ENCODE measurements at regions not wholly inside any gene's neighbourhood (a gene's known extent, or its start where the extent isn't known, plus 50 kb on each side); places are given as distances from the start of the nearest gene placed in this dataset.

DNA sequence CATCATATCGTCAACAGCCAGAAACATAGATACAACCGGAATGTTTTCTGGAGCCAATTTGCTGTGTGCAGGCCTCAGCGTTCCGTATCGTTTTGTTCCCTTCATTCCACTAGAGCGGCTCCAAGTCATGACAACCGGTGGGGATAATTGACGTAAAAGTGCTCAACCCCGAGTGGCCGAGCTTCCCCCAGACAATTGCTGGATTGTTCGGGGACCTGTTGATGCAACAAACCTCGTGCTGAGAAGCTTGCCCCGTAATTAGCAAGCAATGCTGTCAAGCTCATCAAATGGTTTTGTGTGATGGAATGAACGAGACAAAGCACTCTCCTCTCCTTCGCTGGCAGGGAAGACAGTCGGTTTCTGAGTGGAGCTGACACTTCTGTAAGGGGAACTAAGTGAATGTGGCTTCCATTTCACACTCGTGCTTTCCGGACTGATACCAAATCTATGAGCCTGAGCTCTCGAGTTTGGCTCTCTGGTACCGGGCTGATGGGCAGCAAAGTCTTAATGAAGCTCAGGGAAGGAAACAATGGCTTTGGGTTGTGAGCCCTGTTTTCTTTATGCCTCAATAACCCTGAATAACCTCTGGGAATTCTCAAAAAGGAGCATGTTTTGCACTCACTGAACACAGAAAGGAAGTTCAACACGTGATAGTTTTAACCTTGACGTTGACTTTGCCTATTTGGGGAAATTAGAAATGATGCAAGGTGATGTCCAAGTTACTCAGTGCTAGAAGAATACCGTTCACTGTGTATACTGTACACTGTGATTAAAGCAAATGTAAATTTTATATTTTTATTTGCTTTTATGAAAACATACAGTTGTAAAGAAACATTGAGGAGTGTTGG lies 220.5 kb downstream of the BAMBI start (continued):
- 0 out of 2 replicates have a peak, but pooled peaks have one; percentile 20 for TF ChIP-seq MGA (IDR thresholded peaks at IDR 0.05)
- TF ChIP-seq, protein P1, sequence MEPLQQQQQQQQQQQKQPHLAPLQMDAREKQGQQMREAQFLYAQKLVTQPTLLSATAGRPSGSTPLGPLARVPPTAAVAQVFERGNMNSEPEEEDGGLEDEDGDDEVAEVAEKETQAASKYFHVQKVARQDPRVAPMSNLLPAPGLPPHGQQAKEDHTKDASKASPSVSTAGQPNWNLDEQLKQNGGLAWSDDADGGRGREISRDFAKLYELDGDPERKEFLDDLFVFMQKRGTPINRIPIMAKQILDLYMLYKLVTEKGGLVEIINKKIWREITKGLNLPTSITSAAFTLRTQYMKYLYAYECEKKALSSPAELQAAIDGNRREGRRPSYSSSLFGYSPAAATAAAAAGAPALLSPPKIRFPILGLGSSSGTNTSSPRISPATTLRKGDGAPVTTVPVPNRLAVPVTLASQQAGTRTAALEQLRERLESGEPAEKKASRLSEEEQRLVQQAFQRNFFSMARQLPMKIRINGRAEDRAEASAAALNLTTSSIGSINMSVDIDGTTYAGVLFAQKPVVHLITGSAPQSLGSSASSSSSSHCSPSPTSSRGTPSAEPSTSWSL (CRISPR knock-in tag; IDR thresholded peaks at IDR 0.05; ENCODE audit: borderline replicate concordance) = no peak
- TF ChIP-seq CEBPG (CRISPR knock-in tag; IDR thresholded peaks at IDR 0.05) = peak; percentile 16; the same call in 1 of the 2 replicates
- TF ChIP-seq CEBPG (tag; conservative IDR thresholded peaks at IDR 0.05 in 1 of 2, IDR thresholded peaks at IDR 0.05 in 1 of 2) = peak in 1 of 2 experiments; percentile 55; a peak in 2 of 4 replicates
- TF ChIP-seq TRIM24 (IDR thresholded peaks at IDR 0.05) = peak in 1 of 2 experiments; percentile 47; a peak in 1 of 4 replicates
- peak; percentile 86 for TF ChIP-seq ESRRA (IDR thresholded peaks at IDR 0.05; ENCODE audit: borderline replicate concordance, low read depth)
- peak; percentile 64 for TF ChIP-seq L3MBTL2 (IDR thresholded peaks at IDR 0.05)
- TF ChIP-seq ETV6 (IDR thresholded peaks at IDR 0.05; ENCODE audit: borderline replicate concordance in 1 of 2, low read depth in 2 of 2, low read length in 1 of 2) = no peak
- no peak for TF ChIP-seq ETV6 (CRISPR knock-in tag; IDR thresholded peaks at IDR 0.05; ENCODE audit: borderline replicate concordance)
- TF ChIP-seq CXXC5 (CRISPR knock-in tag; IDR thresholded peaks at IDR 0.05) = peak; percentile 29
- TF ChIP-seq HDAC6 (IDR thresholded peaks at IDR 0.05; ENCODE audit: low read depth, low read length) = no peak
